ENCODE measurements at regions not wholly inside any gene's neighbourhood (a gene's known extent, or its start where the extent isn't known, plus 50 kb on each side); places are given as distances from the start of the nearest gene placed in this dataset.

- TF ChIP-seq, protein P1, sequence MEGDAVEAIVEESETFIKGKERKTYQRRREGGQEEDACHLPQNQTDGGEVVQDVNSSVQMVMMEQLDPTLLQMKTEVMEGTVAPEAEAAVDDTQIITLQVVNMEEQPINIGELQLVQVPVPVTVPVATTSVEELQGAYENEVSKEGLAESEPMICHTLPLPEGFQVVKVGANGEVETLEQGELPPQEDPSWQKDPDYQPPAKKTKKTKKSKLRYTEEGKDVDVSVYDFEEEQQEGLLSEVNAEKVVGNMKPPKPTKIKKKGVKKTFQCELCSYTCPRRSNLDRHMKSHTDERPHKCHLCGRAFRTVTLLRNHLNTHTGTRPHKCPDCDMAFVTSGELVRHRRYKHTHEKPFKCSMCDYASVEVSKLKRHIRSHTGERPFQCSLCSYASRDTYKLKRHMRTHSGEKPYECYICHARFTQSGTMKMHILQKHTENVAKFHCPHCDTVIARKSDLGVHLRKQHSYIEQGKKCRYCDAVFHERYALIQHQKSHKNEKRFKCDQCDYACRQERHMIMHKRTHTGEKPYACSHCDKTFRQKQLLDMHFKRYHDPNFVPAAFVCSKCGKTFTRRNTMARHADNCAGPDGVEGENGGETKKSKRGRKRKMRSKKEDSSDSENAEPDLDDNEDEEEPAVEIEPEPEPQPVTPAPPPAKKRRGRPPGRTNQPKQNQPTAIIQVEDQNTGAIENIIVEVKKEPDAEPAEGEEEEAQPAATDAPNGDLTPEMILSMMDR (IDR thresholded peaks at IDR 0.05 in 2 of 3, conservative IDR thresholded peaks at IDR 0.05 in 1 of 3; ENCODE audit: control insufficient read depth in 2 of 3, extremely low read depth in 1 of 3, insufficient read depth in 1 of 3, low read depth in 3 of 3, low read length in 3 of 3): no peak
- TF ChIP-seq, protein P2, sequence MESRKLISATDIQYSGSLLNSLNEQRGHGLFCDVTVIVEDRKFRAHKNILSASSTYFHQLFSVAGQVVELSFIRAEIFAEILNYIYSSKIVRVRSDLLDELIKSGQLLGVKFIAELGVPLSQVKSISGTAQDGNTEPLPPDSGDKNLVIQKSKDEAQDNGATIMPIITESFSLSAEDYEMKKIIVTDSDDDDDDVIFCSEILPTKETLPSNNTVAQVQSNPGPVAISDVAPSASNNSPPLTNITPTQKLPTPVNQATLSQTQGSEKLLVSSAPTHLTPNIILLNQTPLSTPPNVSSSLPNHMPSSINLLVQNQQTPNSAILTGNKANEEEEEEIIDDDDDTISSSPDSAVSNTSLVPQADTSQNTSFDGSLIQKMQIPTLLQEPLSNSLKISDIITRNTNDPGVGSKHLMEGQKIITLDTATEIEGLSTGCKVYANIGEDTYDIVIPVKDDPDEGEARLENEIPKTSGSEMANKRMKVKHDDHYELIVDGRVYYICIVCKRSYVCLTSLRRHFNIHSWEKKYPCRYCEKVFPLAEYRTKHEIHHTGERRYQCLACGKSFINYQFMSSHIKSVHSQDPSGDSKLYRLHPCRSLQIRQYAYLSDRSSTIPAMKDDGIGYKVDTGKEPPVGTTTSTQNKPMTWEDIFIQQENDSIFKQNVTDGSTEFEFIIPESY (IDR thresholded peaks at IDR 0.05): no peak
- TF ChIP-seq CHD1 (IDR thresholded peaks at IDR 0.05; ENCODE audit: low read depth, low read length) (no peak), SIN3A (IDR thresholded peaks at IDR 0.05; ENCODE audit: low read depth, low read length) (no peak), POLR2A (IDR thresholded peaks at IDR 0.05; ENCODE audit: low read depth, low read length) (no peak), BRCA1 (IDR thresholded peaks at IDR 0.05; ENCODE audit: low read depth, low read length) (no peak), POLR2AphosphoS5 (IDR thresholded peaks at IDR 0.05; ENCODE audit: low read length) (no peak), GATAD2B (conservative IDR thresholded peaks at IDR 0.05; ENCODE audit: low read depth) (no peak), CHD2 (IDR thresholded peaks at IDR 0.05; ENCODE audit: borderline replicate concordance, low read depth, low read length) (no peak), MXI1 (IDR thresholded peaks at IDR 0.05; ENCODE audit: low read depth, low read length) (no peak), RAD51 (IDR thresholded peaks at IDR 0.05) (no peak)
Observed at GRCh38 chr3:146881966-146882760, 277.0 kb upstream of the PLSCR5 start.
